LNCaP clone FGC (cell line): ENCODE measurements at regions not wholly inside any gene's neighbourhood (a gene's known extent, or its start where the extent isn't known, plus 50 kb on each side); places are given as distances from the start of the nearest gene placed in this dataset.

ENCODE experiments used
- DNase-seq: peaks from one replicate; pipeline ENCODE4 v3.0.0-alpha.2; 2011; ENCODE audit warnings: low read depth
- H3K4me3 ChIP-seq: 2 replicates; pipeline ENCODE4 v1.5.1; 2011; ENCODE audit warnings: mild to moderate bottlenecking, low read depth, low read length, control low read depth
- CTCF ChIP-seq: IDR thresholded peaks from 2 replicates; pipeline ENCODE4 v1.5.1; 2012; ENCODE audit warnings: mild to moderate bottlenecking; ENCODE audit not compliant: control insufficient read depth, insufficient read depth; ENCODE audit errors: extremely low read depth

GRCh38 chr1:94621802-94622201, 80.2 kb upstream of the F3 start:
- no peak overlapping the region for H3K4me3 ChIP-seq
- TF ChIP-seq CTCF, result no peak
- no peak for DNase-seq

- no peak for DNase-seq
- H3K4me3 ChIP-seq, result no peak overlapping the region
- TF ChIP-seq CTCF, result no peak
These were observed 79.8 kb upstream of the F3 start for GRCh38 chr1:94621395-94621794.

- no peak for DNase-seq
- no peak for TF ChIP-seq CTCF
- H3K4me3 ChIP-seq, result no peak overlapping the region
These were observed 78.9 kb upstream of the F3 start for GRCh38 chr1:94620345-94621031.

- no peak for TF ChIP-seq CTCF
- no peak for DNase-seq
- no peak overlapping the region for H3K4me3 ChIP-seq
These were observed 78.2 kb upstream of the F3 start for GRCh38 chr1:94619731-94620130.

- H3K4me3 ChIP-seq, result no peak overlapping the region
These were observed 76.6 kb upstream of the F3 start for GRCh38 chr1:94617957-94618739.

GRCh38 chr1:94617134-94617805, 75.7 kb upstream of the F3 start:
- DNase-seq, result no peak
- no peak overlapping the region for H3K4me3 ChIP-seq
- TF ChIP-seq CTCF, result no peak

More at GRCh38 chr1:94617957-94618739, 76.6 kb upstream of the F3 start:
- no peak for TF ChIP-seq CTCF
- no peak for DNase-seq
